Breast epithelium (tissue), 3 donors: ENCODE measurements at regions not wholly inside any gene's neighbourhood (a gene's known extent, or its start where the extent isn't known, plus 50 kb on each side); places are given as distances from the start of the nearest gene placed in this dataset.

ENCODE experiments used
- POLR2A ChIP-seq: fragments of 450-650 bp; IDR thresholded peaks from one replicate; pipeline ENCODE4 v1.6.1; 2016; ENCODE audit warnings: antibody characterized with exemption, mild to moderate bottlenecking, moderate library complexity
- POLR2AphosphoS5 ChIP-seq, 3 donors: sonication (generic); formaldehyde crosslinking; IDR thresholded peaks; one replicate each; pipeline ENCODE4 v1.6.1; 2017; ENCODE audit warnings: antibody characterized with exemption in 3 of 3
- TF ChIP-seq, protein P1 (sequence below), 3 donors: fragments of 450-650 bp; IDR thresholded peaks; one replicate each; pipeline ENCODE4 v1.5.1; 2016 to 2017; ENCODE audit warnings: antibody characterized with exemption in 3 of 3, mild to moderate bottlenecking in 3 of 3, moderate library complexity in 3 of 3

GRCh38 chr5:96199713-96200183 lies 233.3 kb downstream of the PCSK1 start:
- TF ChIP-seq POLR2A (no peak), POLR2AphosphoS5 (IDR thresholded peaks at IDR 0.05) (no peak)
- TF ChIP-seq, protein P1, sequence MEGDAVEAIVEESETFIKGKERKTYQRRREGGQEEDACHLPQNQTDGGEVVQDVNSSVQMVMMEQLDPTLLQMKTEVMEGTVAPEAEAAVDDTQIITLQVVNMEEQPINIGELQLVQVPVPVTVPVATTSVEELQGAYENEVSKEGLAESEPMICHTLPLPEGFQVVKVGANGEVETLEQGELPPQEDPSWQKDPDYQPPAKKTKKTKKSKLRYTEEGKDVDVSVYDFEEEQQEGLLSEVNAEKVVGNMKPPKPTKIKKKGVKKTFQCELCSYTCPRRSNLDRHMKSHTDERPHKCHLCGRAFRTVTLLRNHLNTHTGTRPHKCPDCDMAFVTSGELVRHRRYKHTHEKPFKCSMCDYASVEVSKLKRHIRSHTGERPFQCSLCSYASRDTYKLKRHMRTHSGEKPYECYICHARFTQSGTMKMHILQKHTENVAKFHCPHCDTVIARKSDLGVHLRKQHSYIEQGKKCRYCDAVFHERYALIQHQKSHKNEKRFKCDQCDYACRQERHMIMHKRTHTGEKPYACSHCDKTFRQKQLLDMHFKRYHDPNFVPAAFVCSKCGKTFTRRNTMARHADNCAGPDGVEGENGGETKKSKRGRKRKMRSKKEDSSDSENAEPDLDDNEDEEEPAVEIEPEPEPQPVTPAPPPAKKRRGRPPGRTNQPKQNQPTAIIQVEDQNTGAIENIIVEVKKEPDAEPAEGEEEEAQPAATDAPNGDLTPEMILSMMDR (IDR thresholded peaks at IDR 0.05), result no peak
